Endothelial cell (in vitro differentiated cells): ENCODE measurements at regions not wholly inside any gene's neighbourhood (a gene's known extent, or its start where the extent isn't known, plus 50 kb on each side); places are given as distances from the start of the nearest gene placed in this dataset.

Experiments
- DNase-seq: peaks from one replicate; pipeline ENCODE4 v3.0.0; 2021; ENCODE audit warnings: low spot score
- H3K27ac Mint-ChIP-seq: one replicate; pipeline ENCODE4 v1.8.0; 2021; ENCODE audit warnings: mixed read lengths, inconsistent platforms; ENCODE audit not compliant: unreplicated experiment
- H3K27me3 Mint-ChIP-seq: one replicate; pipeline ENCODE4 v1.8.0; 2021; ENCODE audit warnings: mild to moderate bottlenecking, moderate library complexity, mixed read lengths, inconsistent platforms; ENCODE audit not compliant: unreplicated experiment
- H3K36me3 Mint-ChIP-seq: one replicate; pipeline ENCODE4 v1.8.0; 2021; ENCODE audit warnings: mild to moderate bottlenecking, low read depth, mixed read lengths, inconsistent platforms; ENCODE audit not compliant: unreplicated experiment
- H3K4me1 Mint-ChIP-seq: one replicate; pipeline ENCODE4 v1.8.0; 2021; ENCODE audit warnings: mild to moderate bottlenecking, mixed read lengths, inconsistent platforms; ENCODE audit not compliant: unreplicated experiment
- H3K4me3 Mint-ChIP-seq: one replicate; pipeline ENCODE4 v1.8.0; 2021; ENCODE audit warnings: mild to moderate bottlenecking, mixed read lengths, inconsistent platforms; ENCODE audit not compliant: unreplicated experiment
- H3K9me3 Mint-ChIP-seq: one replicate; pipeline ENCODE4 v1.8.0; 2021; ENCODE audit warnings: mixed read lengths, inconsistent platforms; ENCODE audit not compliant: unreplicated experiment
- CTCF ChIP-seq: fragments of 200-600 bp; sonication (generic); IDR thresholded peaks from one replicate; pipeline ENCODE4 v1.5.0; 2021; ENCODE audit warnings: antibody characterized with exemption; ENCODE audit not compliant: unreplicated experiment

GRCh38 chr6:138647006-138647405 lies 126.6 kb upstream of the CCDC28A start:
- Mint-ChIP-seq H3K27me3 (no peaks in the 10 kb centered on the region), H3K4me1 (no peaks in the 10 kb centered on the region), H3K36me3 (peaks cover 5% of the 10 kb centered on the region), H3K4me3 (no peak overlapping the region), H3K9me3 (no peaks in the 10 kb centered on the region), H3K27ac (no peak overlapping the region)
- no peak for DNase-seq
- TF ChIP-seq CTCF = no peak

DNA sequence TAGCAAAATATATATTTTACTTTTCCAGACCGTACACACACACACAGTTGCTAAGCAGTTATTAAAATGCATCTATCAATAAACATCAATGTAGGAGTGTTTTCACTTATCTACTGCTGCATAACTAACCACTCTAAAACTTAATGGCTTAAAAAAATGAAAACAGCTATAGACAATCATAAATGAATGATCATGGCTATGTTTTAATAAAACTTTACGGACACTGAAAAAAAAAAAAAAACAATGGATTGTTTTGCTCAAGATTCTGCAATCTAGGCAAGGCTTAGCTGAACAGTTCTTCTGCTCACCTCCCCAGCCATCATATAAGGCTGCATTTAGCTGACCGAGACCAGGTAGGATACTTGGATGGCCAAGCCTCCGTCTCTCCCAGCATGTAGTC lies 125.4 kb upstream of the CCDC28A start:
- no peaks in the 10 kb centered on the region for H3K27me3 Mint-ChIP-seq
- peaks cover 5% of the 10 kb centered on the region for H3K36me3 Mint-ChIP-seq
- H3K4me1 Mint-ChIP-seq = no peaks in the 10 kb centered on the region
- no peaks in the 10 kb centered on the region for H3K9me3 Mint-ChIP-seq
- no peak overlapping the region for H3K27ac Mint-ChIP-seq
- H3K4me3 Mint-ChIP-seq = no peak overlapping the region
- DNase-seq = no peak
- no peak for TF ChIP-seq CTCF

- H3K36me3 Mint-ChIP-seq = peaks cover 5% of the 10 kb centered on the region
- peaks cover 12% of the 10 kb centered on the region for H3K4me1 Mint-ChIP-seq
- no peak overlapping the region for H3K4me3 Mint-ChIP-seq
- H3K27me3 Mint-ChIP-seq = no peaks in the 10 kb centered on the region
- no peak for TF ChIP-seq CTCF
- no peak overlapping the region for H3K27ac Mint-ChIP-seq
- no peaks in the 10 kb centered on the region for H3K9me3 Mint-ChIP-seq
- DNase-seq = no peak
Observed at GRCh38 chr6:138651491-138651890, 122.1 kb upstream of the CCDC28A start.

DNA sequence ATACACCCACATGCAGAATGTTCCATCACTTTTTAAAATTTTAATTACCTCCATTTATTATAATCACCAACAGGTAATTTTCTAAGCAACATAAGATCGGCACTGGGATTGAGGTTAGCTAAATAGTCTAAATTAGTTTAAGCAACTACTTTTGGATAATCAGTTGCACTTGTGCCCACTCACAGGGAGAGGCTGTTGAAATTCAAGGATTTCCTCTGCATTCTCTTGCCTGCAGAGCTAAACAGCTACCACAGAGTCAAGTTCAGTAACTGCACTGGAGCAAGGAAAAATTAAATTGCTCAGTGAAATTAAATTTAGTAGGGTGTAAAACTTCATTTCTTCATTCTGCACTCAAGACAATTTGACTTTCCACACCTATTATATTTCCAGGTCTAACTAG lies 120.7 kb upstream of the CCDC28A start:
- no peak overlapping the region for H3K27ac Mint-ChIP-seq
- H3K4me1 Mint-ChIP-seq = peaks cover 12% of the 10 kb centered on the region
- H3K9me3 Mint-ChIP-seq = no peaks in the 10 kb centered on the region
- DNase-seq = no peak
- no peak for TF ChIP-seq CTCF
- H3K4me3 Mint-ChIP-seq = no peak overlapping the region
- H3K27me3 Mint-ChIP-seq = no peaks in the 10 kb centered on the region
- H3K36me3 Mint-ChIP-seq = peaks cover 5% of the 10 kb centered on the region

GRCh38 chr6:138653435-138653834 lies 120.1 kb upstream of the CCDC28A start:
- TF ChIP-seq CTCF = no peak
- no peaks in the 10 kb centered on the region for H3K9me3 Mint-ChIP-seq
- peaks cover 5% of the 10 kb centered on the region for H3K36me3 Mint-ChIP-seq
- no peak overlapping the region for H3K27ac Mint-ChIP-seq
- peaks cover 12% of the 10 kb centered on the region for H3K4me1 Mint-ChIP-seq
- DNase-seq = no peak
- no peaks in the 10 kb centered on the region for H3K27me3 Mint-ChIP-seq
- no peak overlapping the region for H3K4me3 Mint-ChIP-seq
